Peyer's patch (tissue), 4 donors: ENCODE measurements at regions not wholly inside any gene's neighbourhood (a gene's known extent, or its start where the extent isn't known, plus 50 kb on each side); places are given as distances from the start of the nearest gene placed in this dataset.

Experiments
- CTCF ChIP-seq, 6 experiments: fragments of 450-650 bp in 4 of 6; fragments of 200-600 bp in 2 of 6; sonication (generic) in 1 of 6; IDR thresholded peaks; one replicate each; pipeline ENCODE4 v1.5.1; 2017 to 2019; ENCODE audit warnings: antibody characterized with exemption in 6 of 6, mild to moderate bottlenecking in 3 of 6, moderate library complexity in 1 of 6
- POLR2A ChIP-seq, 2 donors: fragments of 450-650 bp; IDR thresholded peaks; one replicate each; pipeline ENCODE4 v1.5.1; 2017; ENCODE audit warnings: antibody characterized with exemption in 2 of 2, mild to moderate bottlenecking in 2 of 2, moderate library complexity in 2 of 2

DNA sequence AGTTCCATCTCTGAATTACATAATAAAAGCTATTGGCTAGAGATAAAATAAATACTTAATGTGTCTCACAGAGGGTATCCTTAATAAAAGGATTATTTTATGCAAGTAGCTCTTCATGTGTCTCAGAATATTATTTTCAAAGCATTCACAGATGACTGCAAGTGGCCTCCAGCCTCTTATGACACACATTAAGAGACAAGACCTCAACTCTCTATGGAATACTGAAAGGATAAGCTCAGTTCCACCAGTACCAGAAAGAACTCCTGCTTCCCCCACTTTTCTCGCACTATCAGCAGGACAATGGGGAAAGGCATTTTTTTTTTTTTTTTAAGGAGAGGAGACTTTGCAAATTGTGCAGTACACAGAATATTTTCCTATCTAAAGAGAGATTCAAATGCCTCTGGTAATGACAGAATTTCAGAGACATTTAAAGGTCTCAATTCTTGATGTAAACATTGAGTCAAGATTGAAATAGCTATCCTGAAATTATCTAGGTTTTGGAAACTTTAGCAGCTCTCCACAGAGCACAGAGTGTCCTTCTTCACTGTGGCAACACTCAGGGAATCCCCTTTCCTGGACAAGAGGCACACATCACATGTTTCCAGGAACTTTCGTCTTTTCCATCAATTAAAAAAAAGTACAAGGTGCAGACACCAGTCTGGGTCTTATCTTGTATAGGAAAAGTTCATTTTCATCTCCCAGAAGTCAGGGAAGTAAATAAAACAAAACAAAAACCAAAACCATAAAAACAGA lies 122.0 kb upstream of the ANK3 start:
- TF ChIP-seq CTCF (IDR thresholded peaks at IDR 0.05) (no peak), POLR2A (IDR thresholded peaks at IDR 0.05) (no peak)
